SK-N-SH treated with all-trans-retinoic acid at 6 μM for 48 hours (cell line): ENCODE measurements at regions not wholly inside any gene's neighbourhood (a gene's known extent, or its start where the extent isn't known, plus 50 kb on each side); places are given as distances from the start of the nearest gene placed in this dataset.

Experiments
- ATAC-seq: fragments of 200-7000 bp; cut with Tn5 transposase; 3 replicates; pipeline ENCODE4 v1.9.1; 2020; ENCODE audit warnings: mild to moderate bottlenecking, moderate library complexity
- CSDC2 ChIP-seq: fragments of 250-450 bp; sonication (Bioruptor Pico); IDR thresholded peaks from 2 replicates; pipeline ENCODE4 v1.5.0; 2020; ENCODE audit warnings: mild to moderate bottlenecking, moderate library complexity
- CSRNP3 ChIP-seq: fragments of 250-450 bp; sonication (Bioruptor Pico); IDR thresholded peaks from 2 replicates; pipeline ENCODE4 v1.5.1; 2021; ENCODE audit warnings: mild to moderate bottlenecking, moderate library complexity
- ESRRG ChIP-seq: fragments of 250-450 bp; sonication (Bioruptor Pico); IDR thresholded peaks from 2 replicates; pipeline ENCODE4 v1.6.1; 2021; ENCODE audit warnings: mild to moderate bottlenecking
- GLIS3 ChIP-seq: fragments of 250-450 bp; sonication (Bioruptor Pico); IDR thresholded peaks from 2 replicates; pipeline ENCODE4 v1.5.0; 2020; ENCODE audit warnings: mild to moderate bottlenecking, moderate library complexity
- ISL1 ChIP-seq: fragments of 250-450 bp; sonication (Bioruptor Pico); IDR thresholded peaks from 2 replicates; pipeline ENCODE4 v2.1.2; 2022; ENCODE audit warnings: mild to moderate bottlenecking, moderate library complexity
- OSR1 ChIP-seq: fragments of 250-450 bp; sonication (Bioruptor Pico); IDR thresholded peaks from 2 replicates; pipeline ENCODE4 v1.8.0; 2022; ENCODE audit warnings: moderate library complexity, mild to moderate bottlenecking, inconsistent platforms
- PATZ1 ChIP-seq: fragments of 250-450 bp; sonication (Bioruptor Pico); IDR thresholded peaks from 2 replicates; pipeline ENCODE4 v1.8.0; 2020; ENCODE audit warnings: mild to moderate bottlenecking, moderate library complexity, borderline replicate concordance
- POU6F1 ChIP-seq: fragments of 250-450 bp; sonication (Bioruptor Pico); IDR thresholded peaks from 2 replicates; pipeline ENCODE4 v1.8.0; 2021; ENCODE audit warnings: low read depth, mild to moderate bottlenecking, moderate library complexity, borderline replicate concordance
- PPARA ChIP-seq: fragments of 250-450 bp; sonication (Bioruptor Pico); IDR thresholded peaks from 2 replicates; pipeline ENCODE4 v1.5.0; 2020; ENCODE audit warnings: mild to moderate bottlenecking, borderline replicate concordance
- RARB ChIP-seq: fragments of 250-450 bp; sonication (Bioruptor Pico); IDR thresholded peaks from 2 replicates; pipeline ENCODE4 v1.8.0; 2021; ENCODE audit warnings: mild to moderate bottlenecking, moderate library complexity
- SNAI2 ChIP-seq: fragments of 250-450 bp; sonication (Bioruptor Pico); IDR thresholded peaks from 2 replicates; pipeline ENCODE4 v1.5.0; 2020; ENCODE audit warnings: mild to moderate bottlenecking, moderate library complexity
- TCF4 ChIP-seq: fragments of 250-450 bp; sonication (Bioruptor Pico); IDR thresholded peaks from 2 replicates; pipeline ENCODE4 v1.8.0; 2021; ENCODE audit warnings: mild to moderate bottlenecking, moderate library complexity, borderline replicate concordance
- TOX ChIP-seq: fragments of 250-450 bp; sonication (Bioruptor Pico); IDR thresholded peaks from 2 replicates; pipeline ENCODE4 v1.8.0; 2021; ENCODE audit warnings: mild to moderate bottlenecking, moderate library complexity, borderline replicate concordance
- TSHZ2 ChIP-seq: fragments of 250-450 bp; sonication (Bioruptor Pico); IDR thresholded peaks from 2 replicates; pipeline ENCODE4 v1.5.0; 2020; ENCODE audit warnings: mild to moderate bottlenecking, moderate library complexity
- ZC3H10 ChIP-seq: fragments of 250-450 bp; sonication (Bioruptor Pico); IDR thresholded peaks from 2 replicates; pipeline ENCODE4 v1.5.1; 2021; ENCODE audit warnings: mild to moderate bottlenecking, moderate library complexity
- ZFP3 ChIP-seq: fragments of 250-450 bp; sonication (Bioruptor Pico); IDR thresholded peaks from 2 replicates; pipeline ENCODE4 v1.5.0; 2020; ENCODE audit warnings: mild to moderate bottlenecking, moderate library complexity
- ZFP30 ChIP-seq: fragments of 450-650 bp; formaldehyde crosslinking; IDR thresholded peaks from 2 replicates; pipeline ENCODE4 v1.5.0; 2022; ENCODE audit warnings: mild to moderate bottlenecking, moderate library complexity
- ZNF565 ChIP-seq: fragments of 450-650 bp; formaldehyde crosslinking; conservative IDR thresholded peaks from 2 replicates; pipeline ENCODE4 v1.5.0; 2020; ENCODE audit warnings: low read depth, mild to moderate bottlenecking, moderate library complexity
- ZNF70 ChIP-seq: fragments of 450-650 bp; formaldehyde crosslinking; IDR thresholded peaks from 2 replicates; pipeline ENCODE4 v1.5.0; 2020; ENCODE audit warnings: mild to moderate bottlenecking, moderate library complexity
- ZNF8 ChIP-seq: fragments of 450-650 bp; formaldehyde crosslinking; IDR thresholded peaks from 2 replicates; pipeline ENCODE4 v1.5.0; 2020; ENCODE audit warnings: mild to moderate bottlenecking, moderate library complexity

GRCh38 chr13:79124183-79124582 is 281.9 kb downstream of the RBM26 start:
- no peak for TF ChIP-seq SNAI2 (CRISPR knock-in tag)
- TF ChIP-seq TCF4, result no peak
- no peak for TF ChIP-seq TSHZ2
- TF ChIP-seq ZNF70 (CRISPR knock-in tag), result no peak
- TF ChIP-seq CSRNP3 (CRISPR knock-in tag), result no peak
- no peak for TF ChIP-seq ZC3H10 (CRISPR knock-in tag)
- no peak for TF ChIP-seq ZFP3
- no peak for TF ChIP-seq RARB (CRISPR knock-in tag)
- no peak for TF ChIP-seq ZNF565 (CRISPR knock-in tag)
- no peak for TF ChIP-seq ZFP30 (CRISPR knock-in tag)
- TF ChIP-seq PATZ1, result no peak
- TF ChIP-seq ZNF8 (CRISPR knock-in tag), result no peak
- ATAC-seq, result no peak

GRCh38 chr13:79121286-79121685 is 284.8 kb downstream of the RBM26 start:
- TF ChIP-seq ZC3H10 (CRISPR knock-in tag) (no peak), ISL1 (no peak), SNAI2 (CRISPR knock-in tag) (no peak), TCF4 (no peak), PPARA (CRISPR knock-in tag) (no peak), PATZ1 (no peak), ZFP30 (CRISPR knock-in tag) (no peak), ZNF8 (CRISPR knock-in tag) (no peak), ESRRG (CRISPR knock-in tag) (no peak), RARB (CRISPR knock-in tag) (no peak), CSDC2 (CRISPR knock-in tag) (no peak), ZNF565 (CRISPR knock-in tag) (no peak)
- TF ChIP-seq, all 23 proteins: peak for 0
- no peak for ATAC-seq

GRCh38 chr13:79119578-79120107 is 286.4 kb downstream of the RBM26 start:
- TF ChIP-seq TOX (CRISPR knock-in tag) (no peak), ZNF8 (CRISPR knock-in tag) (no peak), ESRRG (CRISPR knock-in tag) (no peak), CSDC2 (CRISPR knock-in tag) (no peak), PPARA (CRISPR knock-in tag) (no peak), SNAI2 (CRISPR knock-in tag) (no peak), ZC3H10 (CRISPR knock-in tag) (no peak), POU6F1 (CRISPR knock-in tag) (no peak), ISL1 (no peak)
- no peak for ATAC-seq

GRCh38 chr13:79112016-79112415 is 294.0 kb downstream of the RBM26 start:
- ATAC-seq, result no peak
- TF ChIP-seq OSR1 (CRISPR knock-in tag) (no peak), ZNF8 (CRISPR knock-in tag) (no peak), TCF4 (no peak), CSRNP3 (CRISPR knock-in tag) (no peak), CSDC2 (CRISPR knock-in tag) (no peak), ZNF70 (CRISPR knock-in tag) (no peak), GLIS3 (no peak), PATZ1 (no peak), RARB (CRISPR knock-in tag) (no peak)
